Astrocyte of the hippocampus (primary cell): ENCODE measurements at regions not wholly inside any gene's neighbourhood (a gene's known extent, or its start where the extent isn't known, plus 50 kb on each side); places are given as distances from the start of the nearest gene placed in this dataset.
"Not testable (repeated sequence)": the region's sequence is repeated elsewhere in the genome, so short reads cannot be mapped to it uniquely, and the experiment has no call there.

Experiments used
- DNase-seq: peaks from one replicate; pipeline ENCODE4 v3.0.0; 2011; ENCODE audit warnings: low read depth, low spot score

DNA sequence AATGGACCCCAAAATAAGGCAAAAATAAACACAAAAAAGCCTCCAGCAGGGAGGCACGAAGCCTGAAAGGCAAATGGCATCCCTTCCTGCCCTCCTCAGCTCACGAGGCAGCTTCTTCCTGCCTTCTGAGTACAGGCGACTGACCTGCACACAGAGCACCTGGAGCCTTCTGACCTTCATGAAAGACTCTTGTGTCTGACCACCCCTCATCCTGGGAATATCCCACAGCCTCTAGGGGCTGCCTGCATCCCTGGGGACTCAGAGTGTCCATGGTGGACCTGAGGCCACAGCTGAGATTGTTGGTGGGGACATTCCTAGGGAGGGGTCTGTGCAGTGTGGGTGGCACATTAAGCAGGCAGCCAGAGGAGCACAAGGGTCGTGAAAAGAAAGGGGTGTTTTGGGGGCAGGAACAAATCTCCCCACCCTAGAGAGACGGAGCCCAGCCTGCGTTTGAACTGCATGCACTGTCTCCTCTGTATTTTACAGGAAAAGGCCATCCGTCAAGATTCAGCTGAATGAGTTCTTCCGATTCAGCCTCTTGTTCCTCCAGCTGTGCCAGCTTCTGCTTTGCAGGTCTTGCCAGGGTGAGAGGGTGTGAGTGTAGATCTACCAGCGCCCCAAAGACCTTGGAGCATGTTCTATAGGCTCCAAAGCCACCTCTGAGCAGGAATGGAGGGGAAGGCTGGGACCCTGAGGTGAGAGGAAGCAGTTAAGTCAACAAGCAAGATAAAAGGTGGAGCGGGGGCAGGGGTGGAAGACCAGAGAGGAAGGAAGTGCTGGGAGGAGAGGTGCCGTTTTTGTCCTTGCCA lies 80.4 kb upstream of the MEF2A start:
- no peak for DNase-seq

- no peak for DNase-seq
Measured at GRCh38 chr15:99485992-99486370, 79.8 kb upstream of the MEF2A start.

- peak; percentile 84 for DNase-seq
Measured at GRCh38 chr15:99486371-99487336, 79.1 kb upstream of the MEF2A start.

GRCh38 chr15:99487337-99487730 lies 78.5 kb upstream of the MEF2A start:
- no peak for DNase-seq

- no peak for DNase-seq
Measured at GRCh38 chr15:99492275-99492674, 73.5 kb upstream of the MEF2A start.

DNA sequence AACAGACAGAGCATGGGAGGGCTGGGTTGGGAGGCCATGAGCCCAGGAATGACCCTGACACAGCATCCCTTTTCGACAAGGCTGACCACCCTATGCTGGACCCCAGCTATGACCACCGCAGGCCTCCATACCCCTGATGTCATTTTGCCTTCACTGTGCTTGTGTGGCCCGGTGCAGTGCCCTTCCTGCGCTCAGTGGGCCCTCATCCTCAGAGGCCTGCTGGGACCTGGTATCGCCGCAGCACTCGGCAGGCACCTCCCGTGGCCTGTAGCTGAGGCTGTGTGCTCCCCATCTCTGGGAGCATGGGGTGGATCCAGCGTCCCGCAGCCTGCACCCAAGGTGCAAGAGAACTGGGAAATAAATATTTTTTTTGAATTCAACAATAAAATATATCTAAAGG lies 73.1 kb upstream of the MEF2A start:
- no peak for DNase-seq

- DNase-seq, result no peak
Measured at GRCh38 chr15:99493461-99493860, 72.3 kb upstream of the MEF2A start.

- not testable (repeated sequence) for DNase-seq
Measured at GRCh38 chr15:99494536-99495233, 71.1 kb upstream of the MEF2A start.

DNA sequence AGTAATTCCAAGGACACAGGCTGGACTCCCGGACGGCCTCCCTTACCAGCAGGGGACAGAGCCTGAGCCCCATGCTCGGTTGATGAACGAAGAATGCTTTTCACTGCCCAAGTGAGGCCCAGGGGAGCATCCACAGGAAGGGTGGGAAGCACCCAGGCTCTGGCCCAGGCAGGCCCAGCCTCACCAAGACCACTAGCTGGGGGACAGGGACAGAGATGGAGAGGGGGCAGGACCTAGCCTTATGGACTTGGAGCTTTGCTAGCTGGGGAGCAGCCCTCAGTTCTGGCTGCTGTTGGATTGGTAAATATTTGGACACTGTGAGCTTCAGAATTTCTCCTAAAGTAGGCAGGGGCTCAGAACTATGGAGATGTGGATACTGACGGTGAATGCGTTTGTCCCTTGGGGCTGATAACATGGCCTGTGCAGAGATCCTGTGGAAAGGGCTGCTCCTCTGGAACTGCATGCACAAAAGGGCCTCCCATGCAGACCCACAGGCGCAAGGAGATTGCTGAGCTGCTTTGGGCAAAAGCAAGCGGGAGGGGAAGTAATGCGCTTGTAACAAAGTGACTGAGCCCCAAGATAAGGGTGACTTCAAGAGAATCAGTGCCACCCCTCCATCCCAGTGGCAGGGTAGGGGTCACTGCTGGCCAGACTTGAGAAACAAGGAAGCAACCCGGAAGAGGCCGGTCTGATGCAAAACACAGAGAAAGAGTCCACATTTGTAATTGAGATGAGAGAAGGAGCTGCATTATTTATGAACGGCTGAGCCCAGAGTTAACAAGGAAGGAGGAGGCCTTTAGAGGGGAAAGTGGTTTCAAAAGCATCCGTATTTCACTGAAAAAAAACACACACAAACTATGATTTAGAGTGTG lies 70.1 kb upstream of the MEF2A start:
- DNase-seq, result peak; percentile 53

GRCh38 chr15:99496302-99496629 lies 69.5 kb upstream of the MEF2A start:
- DNase-seq, result no peak

DNA sequence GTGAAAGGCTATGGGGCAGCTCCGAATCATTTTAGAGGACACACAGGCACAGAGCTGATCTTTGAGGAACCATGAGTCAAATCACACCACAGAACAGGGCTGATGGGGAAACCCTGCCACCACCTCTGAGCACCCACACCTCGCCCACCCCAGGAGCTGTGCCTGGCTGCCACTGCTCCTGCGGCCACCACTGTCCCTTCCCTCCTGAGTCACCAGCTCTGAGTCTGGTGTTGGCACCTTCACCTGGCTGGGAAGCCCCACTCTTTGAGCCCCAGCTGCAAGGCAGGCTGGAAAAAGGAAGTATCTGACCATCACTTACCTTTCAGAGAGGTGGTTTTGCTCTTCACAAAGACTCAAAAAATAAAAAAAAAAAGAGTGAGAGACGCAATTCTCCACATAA lies 63.6 kb upstream of the MEF2A start:
- no peak for DNase-seq

DNA sequence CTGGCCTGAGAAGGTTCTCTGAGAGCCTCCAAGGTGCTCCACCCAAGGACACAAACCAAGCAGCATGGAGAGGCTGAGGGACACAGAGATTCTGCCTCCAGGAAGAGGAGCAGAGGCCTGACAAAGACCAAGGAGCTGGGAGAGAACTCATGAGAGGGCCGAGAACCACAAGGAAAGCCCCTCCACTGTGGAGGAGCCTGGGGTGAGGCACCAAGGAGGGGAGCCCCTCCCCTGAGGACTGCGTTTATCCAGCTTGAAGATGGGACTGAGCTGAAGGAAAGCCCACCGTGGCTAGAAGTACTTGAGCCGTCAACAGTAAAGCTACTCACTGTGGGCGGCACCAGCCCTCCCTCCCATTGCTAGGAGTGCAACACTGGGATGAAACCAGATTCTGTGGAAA lies 63.1 kb upstream of the MEF2A start:
- DNase-seq, result no peak

DNA sequence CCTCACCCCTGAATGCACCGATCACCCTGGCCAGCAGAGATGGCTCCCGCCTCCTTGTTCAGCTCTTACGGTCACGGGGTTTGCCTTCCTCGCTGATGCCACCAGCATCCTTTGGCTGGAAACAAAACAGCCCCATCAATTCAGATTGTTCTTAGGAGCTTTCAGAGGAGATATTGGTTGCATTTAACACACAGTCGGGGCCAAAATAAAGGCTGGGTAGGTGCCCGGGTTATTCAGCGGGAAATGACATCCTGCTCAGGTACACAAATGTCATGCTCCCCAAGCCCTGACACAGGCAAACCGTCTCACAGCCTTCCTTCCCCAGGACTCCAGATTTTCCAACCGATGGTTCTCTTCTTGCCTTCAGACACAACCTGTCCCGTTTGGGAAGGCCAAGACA lies 62.4 kb upstream of the MEF2A start:
- no peak for DNase-seq

GRCh38 chr15:99504071-99504822 lies 61.5 kb upstream of the MEF2A start:
- DNase-seq, result no peak

DNA sequence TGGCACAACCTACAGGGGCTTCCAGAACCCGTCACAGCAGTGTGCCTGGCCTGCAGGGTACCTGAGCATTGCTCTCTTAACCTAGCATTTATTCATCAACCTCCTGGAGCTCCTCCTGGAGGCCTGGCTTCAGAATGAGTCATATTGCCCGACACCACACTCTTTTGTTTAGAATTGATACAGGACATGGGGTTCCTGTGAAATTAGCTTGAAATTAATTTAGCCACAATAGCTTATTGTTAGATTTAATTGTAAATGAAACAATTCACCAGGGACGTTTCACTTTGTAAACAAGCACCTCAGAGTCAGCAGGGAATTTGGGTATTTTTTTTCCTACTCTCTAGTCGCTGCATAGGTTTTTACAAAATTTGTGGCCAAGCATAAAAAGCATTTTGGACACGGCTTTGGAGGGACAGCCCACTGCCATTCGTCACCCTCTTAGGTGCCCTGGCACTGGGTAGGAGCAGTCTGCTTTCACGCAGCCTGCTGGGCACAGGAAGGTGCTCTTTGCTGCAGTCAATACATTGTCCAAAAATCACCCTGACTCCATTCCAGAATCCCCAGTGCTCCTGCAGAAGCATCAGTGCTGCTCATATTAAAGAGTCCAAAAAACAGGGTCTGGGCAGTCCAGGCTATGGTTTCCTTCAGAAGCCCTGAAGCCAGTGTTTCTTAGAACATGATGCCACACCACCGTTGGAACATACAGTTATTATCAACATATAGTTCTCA lies 60.8 kb upstream of the MEF2A start:
- peak; percentile 61 for DNase-seq

- no peak for DNase-seq
Measured at GRCh38 chr15:99506399-99506798, 59.4 kb upstream of the MEF2A start.

GRCh38 chr15:99507016-99507503 lies 58.7 kb upstream of the MEF2A start:
- no peak for DNase-seq

GRCh38 chr15:99507504-99508310 lies 58.1 kb upstream of the MEF2A start:
- peak; percentile 66 for DNase-seq

GRCh38 chr15:99508311-99508645 lies 57.5 kb upstream of the MEF2A start:
- no peak for DNase-seq
